NCI-H345 treated with DMSO at 0.1 percent for 48 hours (cell line): ENCODE measurements at regions not wholly inside any gene's neighbourhood (a gene's known extent, or its start where the extent isn't known, plus 50 kb on each side); places are given as distances from the start of the nearest gene placed in this dataset.
"Not testable (repeated sequence)": the region's sequence is repeated elsewhere in the genome, so short reads cannot be mapped to it uniquely, and the experiment has no call there.

Experiments used
- DNase-seq: peaks from one replicate; lab custom pipeline; 2025; ENCODE audit not compliant: unreplicated experiment; lab: John Stamatoyannopoulos, UW

- DNase-seq: peak; percentile 42
Observed at GRCh38 chr22:48929276-48929790, 898.3 kb downstream of the BRD1 start.

DNA sequence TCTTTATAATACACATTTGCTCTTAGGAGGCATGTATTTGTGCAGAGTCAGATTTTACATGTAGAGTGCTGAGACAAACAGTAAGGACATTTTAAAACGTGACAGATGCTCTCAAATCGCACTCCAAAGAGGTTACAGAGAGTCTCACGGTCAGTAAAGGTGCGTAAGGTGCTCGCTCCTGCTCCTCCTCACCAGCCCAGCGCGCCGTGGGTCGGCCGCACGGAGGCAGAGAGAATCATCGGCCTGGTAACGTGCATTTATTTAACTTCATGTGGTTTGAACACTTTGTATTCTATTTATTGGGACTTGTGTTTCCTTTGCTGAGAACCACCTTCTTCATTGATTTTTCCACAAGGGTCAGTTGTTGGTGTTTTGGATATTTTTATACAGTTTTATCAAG is 900.1 kb downstream of the BRD1 start:
- no peak for DNase-seq

DNA sequence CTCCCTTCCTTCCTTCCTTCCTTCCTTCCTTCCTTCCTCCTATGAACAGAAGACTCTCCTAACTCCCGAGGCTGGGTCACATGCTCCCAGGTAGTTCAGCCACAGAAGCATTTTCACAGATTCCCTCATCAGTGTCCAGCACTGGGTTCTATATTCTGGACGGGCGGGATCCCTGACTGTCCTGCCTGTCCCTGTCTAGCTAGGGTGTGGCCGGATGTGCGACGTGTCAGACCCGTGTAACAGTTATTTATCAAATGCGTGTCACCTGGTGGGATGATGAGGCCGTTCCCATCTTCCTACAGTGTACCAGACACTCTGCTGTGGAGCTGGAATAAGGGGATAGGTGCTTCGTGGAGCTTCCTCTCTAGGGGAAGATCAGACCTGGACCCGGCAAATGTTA is 901.0 kb downstream of the BRD1 start:
- DNase-seq: no peak

GRCh38 chr22:48926136-48926535 is 901.5 kb downstream of the BRD1 start:
- no peak for DNase-seq

- no peak for DNase-seq
Observed at GRCh38 chr22:48925450-48925849, 902.2 kb downstream of the BRD1 start.

DNA sequence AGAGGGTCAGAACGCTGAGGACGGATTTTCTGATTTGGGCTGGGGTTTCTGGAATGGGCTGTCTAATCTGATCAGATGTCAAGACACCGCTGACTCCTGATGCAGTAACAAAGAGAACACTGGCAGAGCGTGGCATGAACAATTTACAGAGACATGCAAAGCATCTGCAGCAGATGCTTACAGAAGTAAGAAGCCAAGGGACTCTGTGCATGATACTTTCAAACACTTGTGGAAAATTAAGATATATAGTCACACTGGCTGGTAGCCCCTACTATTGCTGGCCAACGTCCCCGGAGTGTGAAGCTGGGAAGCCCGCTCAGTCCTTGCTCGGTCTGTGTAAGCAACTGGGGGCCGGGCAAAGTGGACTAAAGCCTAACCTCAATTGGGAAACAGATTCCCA is 903.7 kb downstream of the BRD1 start:
- no peak for DNase-seq

DNA sequence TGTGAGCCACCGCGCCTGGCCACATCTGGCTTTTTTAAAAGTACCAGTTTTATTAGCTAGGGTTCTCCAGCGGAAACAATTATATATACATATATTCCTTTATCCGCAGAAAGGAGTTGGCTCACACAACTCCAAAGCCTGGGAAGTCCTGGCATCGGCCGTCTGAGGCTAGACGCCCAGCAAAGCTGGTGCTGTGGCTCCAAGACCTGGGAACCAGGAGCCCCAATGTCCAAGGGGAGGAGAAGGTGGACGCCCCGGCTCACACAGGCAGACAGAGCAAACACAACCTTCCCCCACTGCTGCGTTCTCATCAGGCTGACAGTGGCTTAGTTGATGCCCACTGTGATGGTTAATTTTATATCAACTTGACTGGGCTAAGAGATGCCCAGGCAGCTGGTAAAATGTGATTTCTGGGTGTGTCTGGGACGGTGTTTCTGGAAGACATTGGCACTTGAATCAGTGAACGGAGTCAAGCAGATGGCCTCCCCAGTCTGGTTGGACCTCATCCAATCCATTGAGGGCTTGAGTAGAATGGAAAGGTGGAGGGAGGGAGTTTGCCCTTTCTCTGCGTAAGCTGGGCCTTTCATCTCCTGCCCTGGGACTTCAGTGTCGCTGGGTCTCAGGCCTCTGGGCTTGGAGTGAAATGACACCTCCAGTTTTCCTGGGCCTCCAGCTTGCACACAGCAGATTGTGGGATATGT is 904.4 kb downstream of the BRD1 start:
- peak; percentile 35 for DNase-seq

DNA sequence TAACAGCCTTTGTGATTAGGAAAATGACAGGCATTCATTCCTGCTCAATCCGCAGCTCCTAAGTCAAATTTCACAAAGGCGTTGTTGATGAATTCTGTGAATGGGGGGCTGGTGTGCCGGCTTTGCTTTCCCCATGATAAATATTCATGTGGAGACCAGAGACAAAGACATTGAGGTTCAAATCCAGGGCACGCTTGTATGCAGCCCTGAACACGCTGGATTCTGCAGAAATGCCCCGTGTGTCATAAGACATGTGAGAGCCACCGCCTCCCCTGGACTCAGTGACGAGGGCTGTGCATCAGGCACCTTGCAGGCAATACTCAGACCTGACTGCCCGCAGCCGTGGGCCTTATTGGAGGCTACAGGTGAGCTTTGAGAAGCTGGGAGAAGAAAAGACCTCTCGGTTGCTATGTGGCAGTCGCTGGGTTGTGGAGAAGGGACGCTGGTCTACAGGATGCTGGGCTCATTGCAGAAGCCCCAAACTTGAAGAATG is 906.2 kb downstream of the BRD1 start:
- DNase-seq: no peak

DNA sequence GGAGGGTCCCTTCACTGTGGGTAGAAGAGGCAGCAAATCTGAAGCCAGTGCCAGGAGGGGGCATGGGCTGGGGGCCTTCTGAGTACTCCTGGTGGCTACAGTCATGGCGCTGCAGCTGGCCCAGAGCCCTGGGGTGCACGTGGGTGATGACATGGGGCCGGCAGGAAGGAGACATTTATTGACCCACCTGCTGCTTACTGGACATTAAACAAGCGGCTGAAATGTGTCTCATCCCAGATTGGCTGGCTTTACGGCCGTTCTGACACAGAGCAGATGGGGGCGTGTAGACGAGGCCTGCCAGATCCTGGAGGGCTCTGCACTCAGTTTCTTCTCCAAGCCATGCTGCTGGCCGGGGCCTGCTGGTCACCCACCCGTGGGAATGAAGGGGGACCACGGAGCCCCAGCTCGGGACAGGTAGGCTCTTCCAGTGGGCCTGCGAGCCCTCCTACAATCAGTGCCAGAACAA is 906.9 kb downstream of the BRD1 start:
- DNase-seq: no peak

DNA sequence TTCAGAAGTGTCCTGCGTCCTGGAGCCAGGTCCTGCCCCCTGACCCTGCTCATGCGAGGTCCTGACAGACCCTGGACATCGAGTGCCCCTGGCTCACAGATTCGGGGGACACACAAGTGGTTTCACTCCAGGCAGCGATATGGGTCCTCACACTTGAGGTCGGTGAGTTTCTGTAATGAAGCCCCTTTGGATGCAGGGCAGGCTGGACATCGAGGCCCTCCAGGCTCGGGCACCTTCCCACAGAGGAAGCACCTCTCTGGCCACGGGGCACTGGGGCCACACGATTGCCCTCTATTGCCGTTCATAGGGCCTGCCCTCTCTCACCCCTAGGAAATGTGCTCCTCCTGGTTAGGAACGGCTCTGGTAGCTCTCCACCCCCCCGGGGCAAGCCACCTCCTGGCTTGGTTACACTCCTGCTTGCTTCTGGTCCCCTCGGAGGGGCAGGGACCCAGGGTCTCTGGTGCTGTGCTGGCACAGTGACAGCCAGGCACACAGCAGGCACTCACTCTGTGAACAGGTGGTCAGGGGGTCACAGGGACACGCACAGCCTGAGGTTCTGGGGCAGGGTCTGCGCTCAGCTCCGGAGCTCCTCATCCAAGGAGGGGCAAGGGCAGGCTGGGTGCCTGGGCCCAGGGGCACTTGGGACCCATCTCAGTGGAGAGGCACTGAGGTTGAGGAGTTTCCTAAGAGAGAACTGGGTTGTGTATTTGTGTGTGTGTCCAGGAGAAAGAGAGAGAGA is 907.7 kb downstream of the BRD1 start:
- no peak for DNase-seq

DNA sequence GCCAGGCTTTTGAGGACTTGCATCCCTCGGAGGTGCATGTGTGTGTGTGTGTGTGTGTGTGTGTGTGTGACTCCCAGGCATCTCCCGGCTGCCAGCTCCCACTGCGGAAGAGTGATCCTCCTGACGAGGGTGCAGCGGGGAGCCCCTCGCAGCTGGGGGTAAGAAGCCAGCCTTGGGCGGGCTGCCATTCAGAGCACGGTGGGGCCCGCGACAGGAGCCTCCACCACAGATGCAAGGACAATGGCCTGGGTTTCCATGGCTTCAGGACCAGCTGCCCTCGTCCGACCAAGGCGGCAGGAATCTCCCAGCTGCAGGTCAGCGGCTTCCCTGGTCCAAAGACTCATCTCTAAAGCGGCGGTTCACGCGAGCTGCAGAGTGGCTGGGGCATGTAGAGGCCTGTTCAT is 908.5 kb downstream of the BRD1 start:
- peak; percentile 65 for DNase-seq

- DNase-seq: peak; percentile 60
Observed at GRCh38 chr22:48918585-48919186, 909.0 kb downstream of the BRD1 start.

- not testable (repeated sequence) for DNase-seq
Observed at GRCh38 chr22:48912356-48913066, 915.2 kb downstream of the BRD1 start.

- DNase-seq: not testable (repeated sequence)
Observed at GRCh38 chr22:48911647-48912046, 916.0 kb downstream of the BRD1 start.

- DNase-seq: not testable (repeated sequence)
Observed at GRCh38 chr22:48911067-48911466, 916.6 kb downstream of the BRD1 start.

- DNase-seq: no peak
Observed at GRCh38 chr22:48908547-48908946, 919.1 kb downstream of the BRD1 start.

GRCh38 chr22:48907591-48907990 is 920.1 kb downstream of the BRD1 start:
- DNase-seq: no peak

GRCh38 chr22:48906216-48906835 is 921.3 kb downstream of the BRD1 start:
- DNase-seq: no peak

- DNase-seq: no peak
Observed at GRCh38 chr22:48905206-48905975, 922.3 kb downstream of the BRD1 start.
